ENCODE measurements at regions not wholly inside any gene's neighbourhood (a gene's known extent, or its start where the extent isn't known, plus 50 kb on each side); places are given as distances from the start of the nearest gene placed in this dataset.

DNA sequence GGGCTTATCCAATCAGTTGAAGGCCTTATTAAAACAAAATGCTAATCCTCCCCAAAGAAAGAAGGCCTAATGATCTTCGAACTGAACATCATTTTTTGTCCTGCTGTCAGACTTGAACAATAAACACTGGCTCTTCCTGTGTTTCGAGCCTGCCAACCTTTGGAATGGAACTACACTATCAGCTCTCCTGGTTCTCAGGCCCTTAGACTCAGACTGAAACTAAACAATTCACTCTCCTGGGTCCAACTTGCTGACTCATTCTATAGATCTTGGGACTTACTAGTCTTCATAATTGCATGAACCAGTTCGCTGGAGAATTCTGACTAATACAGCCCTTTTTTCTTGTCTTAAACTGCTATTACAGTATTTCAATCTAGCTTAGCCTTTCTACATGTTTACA is 235.2 kb downstream of the LNPK start:
- Histone ChIP-seq H3K27ac (replicated peaks) (no peak overlapping the region), H3K27me3 (ENCODE audit: insufficient read depth, poor library complexity, severe bottlenecking) (no peaks in the 10 kb centered on the region), H3K4me3 (replicated peaks; ENCODE audit: insufficient read depth, low read length) (no peak overlapping the region)
- no peak for TF ChIP-seq GABPA (IDR thresholded peaks at IDR 0.05; ENCODE audit: low read depth)
- TF ChIP-seq REST (IDR thresholded peaks at IDR 0.05; ENCODE audit: insufficient replicate concordance, low read depth) = no peak
- TF ChIP-seq POLR2AphosphoS5 (IDR thresholded peaks at IDR 0.05; ENCODE audit: low read depth) = no peak
- no peak for TF ChIP-seq SPI1 (IDR thresholded peaks at IDR 0.05; ENCODE audit: borderline replicate concordance, low read depth)
- TF ChIP-seq CTCF (IDR thresholded peaks at IDR 0.05; ENCODE audit: insufficient read depth, low read length) = no peak
- no peak for DNase-seq (ENCODE audit: low read depth in 1 of 2, low spot score in 1 of 2)

DNA sequence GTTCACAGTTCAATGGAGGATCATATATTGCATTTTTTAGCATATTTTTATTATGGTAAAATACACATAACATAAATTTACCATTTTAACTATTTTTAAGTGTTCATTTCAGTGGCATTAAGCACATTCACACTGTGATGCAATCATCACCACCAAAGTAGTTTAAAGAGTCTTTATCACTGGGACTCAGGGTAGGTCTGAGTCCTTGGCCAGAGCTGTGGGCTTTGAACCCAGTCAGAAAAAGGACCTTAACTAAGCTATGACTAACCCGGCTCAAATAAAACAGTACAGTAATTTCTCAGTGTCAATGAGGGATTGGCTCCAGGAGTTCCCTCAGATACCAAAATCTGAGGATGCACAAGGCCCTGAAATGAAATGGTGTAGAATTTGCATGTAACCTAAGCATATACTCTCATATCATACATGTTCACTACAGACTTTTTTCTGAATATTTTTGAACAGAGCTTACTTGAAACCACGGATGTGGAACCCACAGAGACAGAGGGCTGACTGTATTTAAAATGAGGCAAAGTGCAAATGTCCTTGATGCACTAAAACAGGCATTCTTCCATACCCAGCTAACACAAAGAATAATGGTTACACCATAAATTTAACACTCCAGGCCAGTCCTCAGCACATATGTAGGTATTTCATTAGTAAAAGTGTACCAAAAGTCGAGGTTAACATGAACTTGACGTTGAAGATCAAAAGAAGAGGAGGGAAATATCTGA is 246.2 kb downstream of the LNPK start:
- no peak overlapping the region for H3K4me3 ChIP-seq (replicated peaks; ENCODE audit: insufficient read depth, low read length)
- no peak overlapping the region for H3K27ac ChIP-seq (replicated peaks)
- H3K27me3 ChIP-seq (ENCODE audit: insufficient read depth, poor library complexity, severe bottlenecking) = peaks cover 2% of the 10 kb centered on the region
- TF ChIP-seq GABPA (IDR thresholded peaks at IDR 0.05; ENCODE audit: low read depth) = no peak
- TF ChIP-seq CTCF (IDR thresholded peaks at IDR 0.05; ENCODE audit: insufficient read depth, low read length) = no peak
- no peak for TF ChIP-seq POLR2AphosphoS5 (IDR thresholded peaks at IDR 0.05; ENCODE audit: low read depth)
- TF ChIP-seq REST (IDR thresholded peaks at IDR 0.05; ENCODE audit: insufficient replicate concordance, low read depth) = no peak
- no peak for TF ChIP-seq SPI1 (IDR thresholded peaks at IDR 0.05; ENCODE audit: borderline replicate concordance, low read depth)
- DNase-seq (ENCODE audit: low read depth in 1 of 2, low spot score in 1 of 2) = no peak

- no peak for TF ChIP-seq POLR2AphosphoS5 (IDR thresholded peaks at IDR 0.05; ENCODE audit: low read depth)
- no peak for TF ChIP-seq CTCF (IDR thresholded peaks at IDR 0.05; ENCODE audit: insufficient read depth, low read length)
- no peak for TF ChIP-seq GABPA (IDR thresholded peaks at IDR 0.05; ENCODE audit: low read depth)
- no peak for TF ChIP-seq SPI1 (IDR thresholded peaks at IDR 0.05; ENCODE audit: borderline replicate concordance, low read depth)
- no peak for TF ChIP-seq REST (IDR thresholded peaks at IDR 0.05; ENCODE audit: insufficient replicate concordance, low read depth)
- DNase-seq (ENCODE audit: low read depth in 1 of 2, low spot score in 1 of 2) = no peak
- no peak overlapping the region for H3K4me3 ChIP-seq (replicated peaks; ENCODE audit: insufficient read depth, low read length)
- H3K27ac ChIP-seq (replicated peaks) = no peak overlapping the region
- H3K27me3 ChIP-seq (ENCODE audit: insufficient read depth, poor library complexity, severe bottlenecking) = peaks cover 2% of the 10 kb centered on the region
Measured at GRCh38 chr2:175755169-175755568, 246.9 kb downstream of the LNPK start.

Data from HL-60 (cell line).